Epithelial cell of esophagus (primary cell): ENCODE measurements at regions not wholly inside any gene's neighbourhood (a gene's known extent, or its start where the extent isn't known, plus 50 kb on each side); places are given as distances from the start of the nearest gene placed in this dataset.
"Not testable (repeated sequence)": the region's sequence is repeated elsewhere in the genome, so short reads cannot be mapped to it uniquely, and the experiment has no call there.

ENCODE experiments used
- DNase-seq: peaks from one replicate; pipeline ENCODE4 v3.0.0; 2010; ENCODE audit warnings: low read depth
- H3K4me3 ChIP-seq: 2 replicates; pipeline ENCODE4 v1.5.1; 2011; ENCODE audit warnings: mild to moderate bottlenecking, low read length, control low read depth
- TF ChIP-seq, protein P1 (sequence below): IDR thresholded peaks from 2 replicates; pipeline ENCODE4 v1.5.1; 2011; ENCODE audit warnings: low read depth, mild to moderate bottlenecking, low read length, control low read depth, inconsistent platforms; ENCODE audit not compliant: insufficient read depth; ENCODE audit errors: missing control alignments

DNA sequence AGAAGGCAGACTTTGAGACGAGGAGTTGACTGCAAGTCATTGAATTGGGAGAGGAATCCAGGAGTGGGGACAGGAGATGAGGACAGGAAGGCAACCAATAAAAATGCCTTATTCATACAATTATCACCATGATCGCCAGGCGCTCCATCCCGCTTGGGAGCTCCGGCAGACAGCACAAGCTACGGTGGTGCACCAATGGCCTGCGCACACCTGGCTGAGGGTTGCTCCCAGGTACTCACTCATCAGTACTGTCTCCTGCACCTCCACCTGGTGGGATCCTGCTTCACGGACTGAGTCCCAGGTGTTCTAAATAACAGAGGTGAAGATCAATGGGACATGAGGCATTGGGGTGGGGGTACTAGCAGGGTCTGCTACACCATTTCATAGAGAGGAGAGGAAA, 160.0 kb upstream of the TNRC6C start:
- TF ChIP-seq, protein P1, sequence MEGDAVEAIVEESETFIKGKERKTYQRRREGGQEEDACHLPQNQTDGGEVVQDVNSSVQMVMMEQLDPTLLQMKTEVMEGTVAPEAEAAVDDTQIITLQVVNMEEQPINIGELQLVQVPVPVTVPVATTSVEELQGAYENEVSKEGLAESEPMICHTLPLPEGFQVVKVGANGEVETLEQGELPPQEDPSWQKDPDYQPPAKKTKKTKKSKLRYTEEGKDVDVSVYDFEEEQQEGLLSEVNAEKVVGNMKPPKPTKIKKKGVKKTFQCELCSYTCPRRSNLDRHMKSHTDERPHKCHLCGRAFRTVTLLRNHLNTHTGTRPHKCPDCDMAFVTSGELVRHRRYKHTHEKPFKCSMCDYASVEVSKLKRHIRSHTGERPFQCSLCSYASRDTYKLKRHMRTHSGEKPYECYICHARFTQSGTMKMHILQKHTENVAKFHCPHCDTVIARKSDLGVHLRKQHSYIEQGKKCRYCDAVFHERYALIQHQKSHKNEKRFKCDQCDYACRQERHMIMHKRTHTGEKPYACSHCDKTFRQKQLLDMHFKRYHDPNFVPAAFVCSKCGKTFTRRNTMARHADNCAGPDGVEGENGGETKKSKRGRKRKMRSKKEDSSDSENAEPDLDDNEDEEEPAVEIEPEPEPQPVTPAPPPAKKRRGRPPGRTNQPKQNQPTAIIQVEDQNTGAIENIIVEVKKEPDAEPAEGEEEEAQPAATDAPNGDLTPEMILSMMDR: no peak
- DNase-seq: no peak
- no peak overlapping the region for H3K4me3 ChIP-seq

DNA sequence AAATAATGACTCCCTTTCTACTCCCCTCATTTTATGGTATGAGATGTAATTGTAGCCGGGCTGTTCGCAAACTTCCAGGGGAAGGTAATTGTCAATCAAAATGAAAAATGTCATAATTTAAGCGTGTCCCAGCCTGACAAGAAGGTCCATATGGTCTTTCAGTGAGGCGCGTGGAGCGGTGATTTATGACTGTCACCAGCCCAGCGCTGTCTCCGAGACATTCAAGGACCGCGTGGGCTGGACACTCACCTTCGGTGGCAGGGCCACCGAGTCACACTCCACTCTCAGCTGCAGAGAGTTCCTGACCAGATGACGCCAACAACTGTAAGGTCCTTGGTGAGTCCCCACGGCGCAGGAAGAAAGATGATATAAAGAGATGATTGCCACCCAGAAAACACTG, 157.7 kb upstream of the TNRC6C start:
- TF ChIP-seq, protein P1: no peak
- DNase-seq: no peak
- H3K4me3 ChIP-seq: no peak overlapping the region

DNA sequence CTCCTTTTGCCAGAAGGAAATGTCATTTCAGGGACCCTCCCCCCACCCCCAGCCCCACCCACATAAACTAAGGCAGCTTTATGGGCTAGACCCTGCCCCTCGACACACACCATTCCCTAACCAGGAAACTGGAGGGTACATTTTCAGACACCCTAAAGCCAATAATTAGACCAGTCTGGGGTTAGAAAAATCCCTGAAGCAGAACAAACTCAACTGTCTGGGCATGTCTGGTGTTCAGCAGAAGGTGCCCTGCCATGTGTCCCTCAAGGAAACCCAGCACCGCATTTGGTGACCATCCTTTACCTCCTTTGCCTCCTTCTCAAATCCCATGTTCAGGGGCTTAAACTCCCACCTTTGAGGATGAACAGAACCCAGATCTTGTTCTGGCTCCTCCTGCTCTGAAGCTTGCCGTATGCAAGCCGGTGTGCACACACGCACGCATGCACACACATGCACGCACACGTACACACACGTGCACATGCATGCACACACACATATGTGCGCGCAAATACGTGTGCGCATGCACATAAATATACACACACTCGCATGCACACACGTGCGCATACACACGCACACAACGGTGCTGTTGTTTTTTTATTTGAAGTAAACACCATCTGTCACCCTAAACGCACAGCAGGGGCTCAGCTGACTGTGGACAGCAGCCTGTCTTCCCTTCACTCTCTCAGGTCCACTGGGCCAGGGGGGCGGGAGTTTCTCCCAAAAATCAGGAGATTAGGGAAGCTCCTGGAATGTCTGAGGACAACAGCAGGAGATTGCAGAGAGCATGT, 156.8 kb upstream of the TNRC6C start:
- no peak overlapping the region for H3K4me3 ChIP-seq
- TF ChIP-seq, protein P1: no peak

DNA sequence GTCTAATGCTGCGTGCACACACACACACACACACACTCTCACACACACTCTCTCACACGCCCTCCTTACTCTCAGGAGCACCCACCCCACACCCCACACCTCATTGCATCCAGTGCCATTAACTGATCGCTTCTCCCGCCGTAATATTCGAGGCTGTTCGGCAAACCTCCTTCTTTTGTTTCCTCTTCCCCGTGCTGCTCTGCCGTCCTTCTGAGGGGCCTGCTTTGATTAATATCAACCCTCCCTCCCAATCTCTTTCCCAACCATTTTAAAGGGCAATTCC, 156.2 kb upstream of the TNRC6C start:
- H3K4me3 ChIP-seq: no peak overlapping the region
- TF ChIP-seq, protein P1: no peak
- DNase-seq: no peak

More for the DNA sequence above, 156.8 kb upstream of the TNRC6C start:
- no peak for DNase-seq

DNA sequence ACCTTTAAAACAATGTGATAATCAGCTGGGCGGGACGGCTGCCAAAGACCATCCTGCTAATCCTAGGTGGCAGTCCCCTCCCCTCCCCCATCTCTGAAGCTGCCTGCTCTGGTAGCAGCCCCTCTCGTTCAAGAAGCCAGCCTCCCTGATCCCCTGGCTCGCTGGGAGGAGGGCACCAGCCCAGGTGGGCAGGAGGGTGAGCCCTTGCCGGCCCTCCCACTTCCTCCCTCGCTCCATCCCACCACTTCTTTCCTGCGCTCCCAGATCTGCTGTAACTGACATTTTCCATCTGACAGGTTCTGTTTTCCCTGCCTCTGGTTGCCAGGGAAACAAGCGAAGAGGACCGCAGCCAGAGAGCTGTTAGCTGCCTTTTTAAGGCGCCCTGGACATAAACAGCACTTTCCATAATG, 155.7 kb upstream of the TNRC6C start:
- TF ChIP-seq, protein P1: no peak
- no peak for DNase-seq
- H3K4me3 ChIP-seq: no peak overlapping the region

DNA sequence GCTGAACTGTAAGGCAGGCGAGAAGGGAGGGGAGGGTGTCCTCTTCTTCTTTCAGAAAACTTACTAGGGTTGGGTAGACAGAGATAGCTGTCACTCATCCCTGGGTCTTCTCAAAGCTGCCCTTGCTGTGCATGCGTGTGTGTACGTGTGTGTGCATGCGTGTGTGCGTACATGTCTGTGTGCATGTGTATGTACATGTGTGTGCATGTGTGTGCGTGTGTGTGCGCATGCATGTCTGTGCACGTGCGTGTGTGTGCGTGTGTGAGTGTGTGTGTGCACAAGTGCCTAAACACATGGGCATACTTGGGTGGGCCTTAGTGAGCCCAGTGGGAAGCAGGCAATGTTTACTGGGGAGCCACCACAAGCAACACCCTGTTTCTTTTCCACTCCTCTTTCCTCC, 154.8 kb upstream of the TNRC6C start:
- no peak for DNase-seq
- TF ChIP-seq, protein P1: no peak

DNA sequence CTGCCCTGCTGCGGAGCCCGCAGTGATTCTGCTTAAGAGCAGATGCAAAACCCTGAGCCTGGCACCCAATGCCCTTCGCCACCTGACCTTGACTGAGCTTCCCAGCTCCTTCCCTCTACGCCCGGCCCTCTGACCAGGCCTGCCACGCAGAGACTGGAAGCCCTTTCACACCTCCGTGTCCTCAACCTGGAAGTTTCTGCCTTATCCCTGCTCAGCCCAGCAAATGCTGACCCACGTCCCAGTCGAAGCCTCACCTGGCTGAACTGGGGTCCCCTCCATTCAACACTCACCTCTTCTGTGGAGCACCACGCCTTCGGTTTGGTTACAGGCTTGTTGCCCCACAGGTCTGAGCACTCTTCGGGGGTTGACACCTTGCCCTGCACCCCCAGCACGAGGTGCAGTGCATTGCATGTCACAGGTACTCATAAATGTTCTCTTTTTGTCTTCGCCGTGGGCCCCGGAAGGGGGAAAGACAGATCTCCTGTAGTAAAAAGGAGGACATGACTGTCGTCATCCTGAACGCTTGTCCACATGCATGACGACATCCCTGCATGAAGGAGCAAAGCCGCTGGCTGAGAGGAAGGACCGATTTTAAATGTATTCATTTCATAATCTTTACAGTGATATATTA, 153.6 kb upstream of the TNRC6C start:
- TF ChIP-seq, protein P1: no peak
- no peak overlapping the region for H3K4me3 ChIP-seq
- no peak for DNase-seq

More for the DNA sequence above, 154.8 kb upstream of the TNRC6C start:
- no peak overlapping the region for H3K4me3 ChIP-seq

DNA sequence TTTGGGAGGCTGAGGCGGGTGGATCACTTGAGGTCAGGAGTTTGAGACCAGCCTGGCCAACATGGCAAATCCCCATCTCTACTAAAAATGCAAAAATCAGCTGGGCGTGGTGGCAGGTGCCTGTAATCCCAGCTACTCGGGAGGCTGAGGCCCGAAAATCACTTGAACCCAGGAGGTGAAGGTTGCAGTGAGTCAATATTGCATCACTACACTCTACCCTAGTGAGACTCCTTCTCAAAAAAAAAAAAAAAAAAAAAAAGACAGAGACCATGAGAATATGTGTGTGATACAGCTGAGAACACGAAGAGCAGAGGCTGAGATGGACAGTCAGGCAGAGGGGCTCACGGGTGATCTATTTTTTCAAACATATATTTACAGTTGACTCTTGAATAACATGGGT, 152.5 kb upstream of the TNRC6C start:
- H3K4me3 ChIP-seq, DNase-seq: not testable (repeated sequence)
